CD4-positive, alpha-beta T cell (primary cell): ENCODE measurements at regions not wholly inside any gene's neighbourhood (a gene's known extent, or its start where the extent isn't known, plus 50 kb on each side); places are given as distances from the start of the nearest gene placed in this dataset.

Source experiments
- ATAC-seq: fragments of 200-7000 bp; cut with Tn5 transposase; one replicate; pipeline ENCODE4 v1.10.0; 2022; ENCODE audit warnings: mild to moderate bottlenecking; ENCODE audit not compliant: poor library complexity
- CTCF ChIA-PET: fragments of 350-600 bp; sonication (Branson Sonifier 250); formaldehyde crosslinking; loops from one replicate; lab custom pipeline; 2021; ENCODE audit warnings: antibody characterized with exemption, inconsistent platforms; lab: Charles Lee
- POLR2A ChIA-PET: fragments of 350-600 bp; sonication (Branson Sonifier 250); formaldehyde crosslinking; loops from one replicate; lab custom pipeline; 2021; ENCODE audit warnings: antibody characterized with exemption, inconsistent platforms; lab: Charles Lee
- DNase-seq, 14 experiments: peaks; one replicate each; pipeline ENCODE4 v3.0.0-alpha.2; 2013 to 2020; ENCODE audit warnings: mixed read lengths in 2 of 14
- H3K27ac ChIP-seq, 2 donors: one replicate each; pipeline versions ENCODE4 v1.5.1 to v1.7.0; 2013; ENCODE audit warnings: low read length in 2 of 2, low read depth in 1 of 2, mild to moderate bottlenecking in 1 of 2
- H3K27me3 ChIP-seq, 2 experiments: 1 replicate in 1 of 2; 2 replicates in 1 of 2; pipeline versions ENCODE4 v1.6.1 to v1.7.0; 2013; ENCODE audit warnings: low read length in 2 of 2, control low read depth in 1 of 2, mild to moderate bottlenecking in 1 of 2, moderate library complexity in 1 of 2; ENCODE audit not compliant: insufficient read depth in 2 of 2, control insufficient read depth in 1 of 2
- H3K36me3 ChIP-seq: one replicate; pipeline ENCODE4 v1.6.1; 2013; ENCODE audit warnings: low read length, control low read depth; ENCODE audit not compliant: insufficient read depth
- H3K4me1 ChIP-seq: one replicate; pipeline ENCODE4 v1.6.1; 2013; ENCODE audit warnings: low read length, control low read depth; ENCODE audit not compliant: insufficient read depth
- H3K4me3 ChIP-seq: one replicate; pipeline ENCODE4 v1.5.1; 2013; ENCODE audit warnings: mild to moderate bottlenecking, low read length, moderate library complexity
- H3K9me3 ChIP-seq, 2 experiments: 1 replicate in 1 of 2; 2 replicates in 1 of 2; pipeline versions ENCODE4 v1.6.1 to v1.7.0; 2013; ENCODE audit warnings: low read length in 2 of 2, mild to moderate bottlenecking in 2 of 2, control low read depth in 1 of 2, moderate library complexity in 1 of 2; ENCODE audit not compliant: control insufficient read depth in 1 of 2, insufficient read depth in 1 of 2
- H3K27ac Mint-ChIP-seq: one replicate; pipeline ENCODE4 v1.8.0; 2020; ENCODE audit warnings: mixed read lengths
- H3K27me3 Mint-ChIP-seq: one replicate; pipeline ENCODE4 v1.8.0; 2021; ENCODE audit warnings: mixed read lengths
- H3K36me3 Mint-ChIP-seq: one replicate; pipeline ENCODE4 v1.8.0; 2021; ENCODE audit warnings: low read depth, mixed read lengths
- H3K4me1 Mint-ChIP-seq: one replicate; pipeline ENCODE4 v1.8.0; 2021; ENCODE audit warnings: low read depth, mixed read lengths
- H3K4me3 Mint-ChIP-seq: one replicate; pipeline ENCODE4 v1.8.0; 2020; ENCODE audit warnings: mild to moderate bottlenecking, mixed read lengths
- H3K9me3 Mint-ChIP-seq: one replicate; pipeline ENCODE4 v1.8.0; 2020; ENCODE audit warnings: mixed read lengths
- intact Hi-C, 2 experiments: fragments of 100-400 bp; cut with DNase I in 1 of 2; cut with micrococcal nuclease in 1 of 2; formaldehyde crosslinking; loops; one replicate each; pipeline versions ENCODE4 v1.15.1 to v1.9.0; 2023 to 2025; cut with DNase I, micrococcal nuclease
- TF ChIP-seq, protein P1 (sequence below): fragments of 200-600 bp; IDR thresholded peaks from one replicate; pipeline ENCODE4 v1.8.0; 2022; ENCODE audit warnings: antibody characterized with exemption, mild to moderate bottlenecking

DNA sequence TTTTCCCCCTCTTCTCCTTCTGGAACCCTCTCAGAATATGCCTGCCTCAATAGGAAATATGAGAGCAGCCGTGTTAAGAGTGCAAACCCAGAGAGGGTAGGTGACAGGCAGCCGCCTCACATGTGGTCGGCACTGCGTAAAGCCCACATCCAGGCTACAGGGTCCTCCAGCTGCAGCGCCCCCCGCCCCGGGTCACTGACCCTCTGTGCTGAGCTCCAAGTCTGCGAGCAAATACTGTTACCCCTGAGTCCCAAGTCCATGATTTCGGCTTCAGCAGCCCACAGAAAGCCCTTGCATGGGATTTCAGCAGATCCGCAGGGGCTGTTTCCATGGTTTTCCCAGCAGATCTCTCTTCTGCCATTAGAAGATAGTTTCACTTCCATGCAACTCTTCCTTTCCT lies 186.9 kb upstream of the IRS2 start:
- CTCF ChIA-PET, result no interaction called here
- intact Hi-C loops, result no loop called here
- ATAC-seq (no peak), DNase-seq (no peak)
- no peaks in the 10 kb centered on the region for H3K4me1 ChIP-seq
- H3K36me3 ChIP-seq, result no peaks in the 10 kb centered on the region
- H3K4me3 ChIP-seq, result no peak overlapping the region
- no peaks in the 10 kb centered on the region for H3K27me3 ChIP-seq
- H3K4me1 Mint-ChIP-seq, result no peaks in the 10 kb centered on the region
- H3K27me3 Mint-ChIP-seq, result peaks cover 27% of the 10 kb centered on the region
- POLR2A ChIA-PET, result no interaction called here
- no peaks in the 10 kb centered on the region for H3K36me3 Mint-ChIP-seq
- no peak overlapping the region for H3K27ac ChIP-seq
- no peak overlapping the region for H3K27ac Mint-ChIP-seq
- H3K4me3 Mint-ChIP-seq, result no peak overlapping the region
- H3K9me3 Mint-ChIP-seq, result peaks cover 5% of the 10 kb centered on the region
- H3K9me3 ChIP-seq, result peaks cover 9 to 12% of the 10 kb centered on the region in 2 experiments
- TF ChIP-seq, protein P1, sequence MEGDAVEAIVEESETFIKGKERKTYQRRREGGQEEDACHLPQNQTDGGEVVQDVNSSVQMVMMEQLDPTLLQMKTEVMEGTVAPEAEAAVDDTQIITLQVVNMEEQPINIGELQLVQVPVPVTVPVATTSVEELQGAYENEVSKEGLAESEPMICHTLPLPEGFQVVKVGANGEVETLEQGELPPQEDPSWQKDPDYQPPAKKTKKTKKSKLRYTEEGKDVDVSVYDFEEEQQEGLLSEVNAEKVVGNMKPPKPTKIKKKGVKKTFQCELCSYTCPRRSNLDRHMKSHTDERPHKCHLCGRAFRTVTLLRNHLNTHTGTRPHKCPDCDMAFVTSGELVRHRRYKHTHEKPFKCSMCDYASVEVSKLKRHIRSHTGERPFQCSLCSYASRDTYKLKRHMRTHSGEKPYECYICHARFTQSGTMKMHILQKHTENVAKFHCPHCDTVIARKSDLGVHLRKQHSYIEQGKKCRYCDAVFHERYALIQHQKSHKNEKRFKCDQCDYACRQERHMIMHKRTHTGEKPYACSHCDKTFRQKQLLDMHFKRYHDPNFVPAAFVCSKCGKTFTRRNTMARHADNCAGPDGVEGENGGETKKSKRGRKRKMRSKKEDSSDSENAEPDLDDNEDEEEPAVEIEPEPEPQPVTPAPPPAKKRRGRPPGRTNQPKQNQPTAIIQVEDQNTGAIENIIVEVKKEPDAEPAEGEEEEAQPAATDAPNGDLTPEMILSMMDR, result no peak

DNA sequence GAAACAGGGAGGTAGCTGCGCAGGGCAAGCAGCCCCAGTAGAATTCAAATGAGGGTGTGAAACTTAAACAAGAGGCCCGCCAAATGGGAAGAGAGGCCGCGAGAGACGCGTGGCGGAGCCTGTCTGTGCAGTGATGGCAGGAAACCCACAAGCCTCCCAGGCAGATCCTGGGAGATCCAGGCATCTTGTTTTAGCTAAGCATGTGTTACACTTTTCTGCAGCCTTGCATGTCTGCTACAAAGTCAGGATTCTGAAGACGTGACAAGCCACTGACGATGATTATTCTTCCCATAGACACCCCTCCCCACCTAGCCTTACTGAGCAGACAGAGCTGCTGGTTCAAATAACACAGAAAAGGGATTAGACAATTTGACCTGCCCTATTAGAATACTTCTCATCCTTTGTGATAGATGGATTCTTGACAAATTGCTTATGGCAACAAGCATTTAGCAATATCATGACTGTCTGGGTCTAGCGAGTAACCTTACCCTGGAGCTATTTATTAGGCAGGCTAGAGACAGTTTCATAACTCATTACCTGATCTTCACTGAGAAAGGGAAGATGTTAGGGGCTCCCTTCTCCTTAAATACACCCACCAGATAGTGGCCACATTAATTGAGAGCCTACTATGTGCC lies 185.2 kb upstream of the IRS2 start:
- Mint-ChIP-seq H3K27me3 (peaks cover 19% of the 10 kb centered on the region), H3K36me3 (no peaks in the 10 kb centered on the region), H3K9me3 (peaks cover 5% of the 10 kb centered on the region), H3K4me3 (no peak overlapping the region), H3K4me1 (no peaks in the 10 kb centered on the region), H3K27ac (no peak overlapping the region)
- Histone ChIP-seq H3K27me3 (no peaks in the 10 kb centered on the region), H3K9me3 (peaks cover 9 to 12% of the 10 kb centered on the region in 2 experiments), H3K27ac (no peak overlapping the region), H3K36me3 (no peaks in the 10 kb centered on the region), H3K4me1 (no peaks in the 10 kb centered on the region), H3K4me3 (no peak overlapping the region)
- ChIA-PET CTCF (interaction anchor here (0.5 kb wide), 1 partner anchor 20 kb away, joined by 3 read pairs; no protein-coding TSS in a partner anchor), POLR2A (no interaction called here)
- TF ChIP-seq, protein P1, result no peak
- DNase-seq, result no peak
- intact Hi-C loops, result no loop called here
- no peak for ATAC-seq

DNA sequence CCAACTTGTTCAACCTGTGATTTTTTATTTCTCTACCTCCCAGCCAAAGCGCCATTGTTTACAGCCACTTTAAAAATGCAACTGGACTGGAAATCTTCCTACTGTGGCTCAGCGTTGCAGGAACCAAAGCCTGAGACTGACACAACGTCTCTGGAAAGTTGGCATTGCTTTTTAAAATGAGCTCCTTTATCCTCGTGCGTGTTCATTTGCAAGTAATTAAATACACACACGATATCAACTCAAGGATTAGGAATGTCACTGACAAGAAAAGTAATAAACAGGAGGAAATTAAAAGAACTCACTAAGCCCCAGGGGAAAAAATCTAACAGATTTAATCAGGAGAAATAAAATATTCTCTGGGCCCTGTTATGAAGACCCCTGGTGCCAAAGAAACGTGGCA lies 184.6 kb upstream of the IRS2 start:
- Mint-ChIP-seq H3K4me3 (no peak overlapping the region), H3K4me1 (no peaks in the 10 kb centered on the region), H3K36me3 (no peaks in the 10 kb centered on the region), H3K9me3 (peaks cover 5% of the 10 kb centered on the region), H3K27ac (no peak overlapping the region), H3K27me3 (peaks cover 14% of the 10 kb centered on the region)
- Histone ChIP-seq H3K9me3 (peaks cover 9 to 12% of the 10 kb centered on the region in 2 experiments), H3K27ac (no peak overlapping the region), H3K36me3 (no peaks in the 10 kb centered on the region), H3K4me3 (no peak overlapping the region), H3K4me1 (no peaks in the 10 kb centered on the region), H3K27me3 (no peaks in the 10 kb centered on the region)
- intact Hi-C loops, result no loop called here
- TF ChIP-seq, protein P1, result no peak
- DNase-seq (no peak), ATAC-seq (no peak)
- ChIA-PET CTCF (no interaction called here), POLR2A (no interaction called here)
